Rectal smooth muscle tissue (tissue), 1 donor: ENCODE measurements at regions not wholly inside any gene's neighbourhood (a gene's known extent, or its start where the extent isn't known, plus 50 kb on each side); places are given as distances from the start of the nearest gene placed in this dataset.
"Not testable (repeated sequence)": the region's sequence is repeated elsewhere in the genome, so short reads cannot be mapped to it uniquely, and the experiment has no call there.

Experiments
- H3K27ac ChIP-seq: one replicate; pipeline ENCODE4 v1.7.0; 2013; ENCODE audit warnings: low read depth, low read length, inconsistent platforms
- H3K27me3 ChIP-seq: one replicate; pipeline ENCODE4 v1.7.0; 2013; ENCODE audit warnings: low read length; ENCODE audit not compliant: control insufficient read depth, insufficient read depth
- H3K36me3 ChIP-seq: one replicate; pipeline ENCODE4 v1.7.0; 2013; ENCODE audit warnings: low read length; ENCODE audit not compliant: control insufficient read depth, insufficient read depth
- H3K4me1 ChIP-seq: one replicate; pipeline ENCODE4 v1.7.0; 2013; ENCODE audit warnings: low read length; ENCODE audit not compliant: control insufficient read depth, insufficient read depth
- H3K4me3 ChIP-seq: one replicate; pipeline ENCODE4 v1.7.0; 2013; ENCODE audit warnings: low read length
- H3K9ac ChIP-seq: one replicate; pipeline ENCODE4 v1.7.0; 2013; ENCODE audit warnings: low read length

DNA sequence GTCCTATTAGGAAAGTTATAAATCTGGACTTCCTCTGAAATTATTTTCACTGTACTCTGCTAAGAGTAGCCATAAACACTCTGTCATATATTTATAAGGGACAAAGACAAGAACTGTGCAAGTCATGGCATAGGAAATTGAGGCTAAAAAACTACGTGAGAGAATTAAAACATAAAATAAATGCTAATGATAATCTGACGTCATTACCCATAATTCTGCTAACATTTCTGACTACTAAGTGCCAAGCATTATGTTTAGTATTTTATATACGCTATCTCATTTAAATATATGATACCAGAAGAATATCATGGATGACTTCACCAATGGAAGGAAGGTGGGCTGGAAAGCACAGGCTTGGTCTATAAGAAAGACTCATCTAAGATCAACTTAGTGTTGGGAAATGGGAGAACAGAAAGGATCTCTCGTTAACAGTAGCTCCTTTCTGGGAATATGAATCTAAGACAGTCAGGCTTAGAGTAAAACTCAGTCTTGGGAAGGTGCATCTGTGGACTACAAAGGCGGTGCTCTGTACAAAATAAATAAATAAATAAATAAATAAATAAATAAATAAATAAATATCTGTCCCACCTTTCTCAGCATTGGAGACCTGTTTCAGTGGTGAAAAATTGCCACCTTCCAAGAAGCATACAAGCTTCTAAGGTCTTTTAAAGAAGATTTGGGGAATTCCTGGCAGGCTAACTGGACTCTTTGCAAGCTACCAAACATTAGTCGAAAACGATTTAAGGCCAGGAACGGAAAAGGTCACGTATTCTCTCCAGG lies 267.4 kb downstream of the CGGBP1 start:
- Histone ChIP-seq H3K36me3 (no peaks in the 10 kb centered on the region), H3K9ac (no peak overlapping the region), H3K4me3 (no peak overlapping the region), H3K4me1 (no peaks in the 10 kb centered on the region), H3K27ac (no peak overlapping the region), H3K27me3 (peaks cover 3% of the 10 kb centered on the region)

DNA sequence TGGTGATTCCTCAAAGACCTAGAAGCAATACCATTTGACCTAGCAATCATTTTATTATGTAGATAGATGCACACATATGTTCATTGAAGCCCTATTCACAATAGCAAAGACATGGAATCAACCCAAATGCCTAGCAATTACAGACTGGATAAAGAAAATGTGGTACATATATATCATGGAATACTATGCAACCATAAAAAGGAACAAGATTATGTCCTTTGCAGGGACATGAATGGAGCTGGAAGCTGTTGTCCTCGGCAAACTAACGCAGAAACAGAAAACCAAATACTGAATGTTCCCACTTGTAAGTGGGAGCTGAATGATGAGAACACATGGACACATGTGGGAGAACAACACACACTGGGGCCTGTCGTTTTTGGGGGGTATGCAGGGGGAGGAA lies 269.8 kb downstream of the CGGBP1 start:
- H3K9ac ChIP-seq, H3K27me3 ChIP-seq, H3K4me1 ChIP-seq, H3K36me3 ChIP-seq, H3K27ac ChIP-seq, H3K4me3 ChIP-seq: not testable (repeated sequence)

DNA sequence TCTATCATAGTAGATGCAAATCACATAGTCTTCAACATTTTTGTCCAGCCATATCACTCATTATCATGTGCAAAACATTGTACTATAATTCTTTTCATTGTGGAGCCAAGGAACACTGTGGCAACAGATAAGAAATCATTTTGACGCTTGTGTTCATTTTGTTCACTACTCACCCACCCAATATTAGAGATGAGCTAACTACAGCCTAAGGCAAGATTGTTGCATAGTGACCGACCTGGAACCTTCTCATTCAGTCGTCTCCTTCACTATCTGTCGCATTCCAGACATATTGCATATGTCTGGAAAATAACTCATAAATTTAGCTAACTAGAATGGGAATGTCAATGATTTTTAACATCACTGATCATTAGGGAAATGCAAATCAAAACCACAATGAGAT lies 270.3 kb downstream of the CGGBP1 start:
- H3K4me3 ChIP-seq, result no peak overlapping the region
- no peak overlapping the region for H3K9ac ChIP-seq
- H3K4me1 ChIP-seq, result no peaks in the 10 kb centered on the region
- no peak overlapping the region for H3K27ac ChIP-seq
- peaks cover 3% of the 10 kb centered on the region for H3K27me3 ChIP-seq
- H3K36me3 ChIP-seq, result no peaks in the 10 kb centered on the region

DNA sequence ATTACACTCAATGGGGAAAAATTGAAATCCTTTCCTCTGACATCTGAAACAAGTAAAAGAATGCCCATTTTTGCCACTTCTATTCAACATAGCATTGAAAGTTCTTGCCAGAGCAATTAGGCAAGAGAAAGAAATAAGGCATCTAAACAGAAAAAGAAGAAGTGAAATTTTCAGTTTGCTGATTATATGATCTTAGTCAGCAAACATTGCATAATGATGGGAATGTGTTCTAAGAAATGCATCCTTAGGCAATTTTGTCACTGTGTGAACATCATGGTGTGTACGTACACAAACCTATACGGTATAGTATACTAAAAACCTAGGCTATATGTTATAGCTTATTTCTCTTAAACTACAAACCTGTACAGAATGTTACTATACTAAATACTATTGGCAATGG lies 278.0 kb downstream of the CGGBP1 start:
- no peak overlapping the region for H3K9ac ChIP-seq
- H3K27me3 ChIP-seq, result no peaks in the 10 kb centered on the region
- no peaks in the 10 kb centered on the region for H3K4me1 ChIP-seq
- no peak overlapping the region for H3K4me3 ChIP-seq
- no peaks in the 10 kb centered on the region for H3K36me3 ChIP-seq
- no peak overlapping the region for H3K27ac ChIP-seq

DNA sequence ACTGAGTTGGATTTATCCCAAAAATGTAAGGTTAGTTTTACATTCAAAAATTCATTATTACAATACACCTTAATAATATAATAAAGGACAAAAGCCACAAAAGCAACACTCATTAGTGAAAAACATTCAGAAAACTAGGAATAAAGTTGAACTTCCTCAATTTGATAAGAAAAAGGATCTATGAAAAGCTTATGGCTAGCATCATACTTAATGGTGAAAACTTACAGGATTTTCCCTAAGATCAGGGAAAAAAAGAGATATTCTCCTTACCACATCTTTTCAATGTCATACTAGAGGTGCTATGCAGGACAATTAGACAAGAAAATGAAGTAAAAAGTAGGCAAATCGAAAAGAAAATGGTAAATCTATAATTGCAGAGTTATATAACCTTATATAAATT lies 279.9 kb downstream of the CGGBP1 start:
- Histone ChIP-seq H3K9ac (no peak overlapping the region), H3K4me3 (no peak overlapping the region), H3K27ac (no peak overlapping the region), H3K27me3 (no peaks in the 10 kb centered on the region), H3K36me3 (no peaks in the 10 kb centered on the region), H3K4me1 (no peaks in the 10 kb centered on the region)

DNA sequence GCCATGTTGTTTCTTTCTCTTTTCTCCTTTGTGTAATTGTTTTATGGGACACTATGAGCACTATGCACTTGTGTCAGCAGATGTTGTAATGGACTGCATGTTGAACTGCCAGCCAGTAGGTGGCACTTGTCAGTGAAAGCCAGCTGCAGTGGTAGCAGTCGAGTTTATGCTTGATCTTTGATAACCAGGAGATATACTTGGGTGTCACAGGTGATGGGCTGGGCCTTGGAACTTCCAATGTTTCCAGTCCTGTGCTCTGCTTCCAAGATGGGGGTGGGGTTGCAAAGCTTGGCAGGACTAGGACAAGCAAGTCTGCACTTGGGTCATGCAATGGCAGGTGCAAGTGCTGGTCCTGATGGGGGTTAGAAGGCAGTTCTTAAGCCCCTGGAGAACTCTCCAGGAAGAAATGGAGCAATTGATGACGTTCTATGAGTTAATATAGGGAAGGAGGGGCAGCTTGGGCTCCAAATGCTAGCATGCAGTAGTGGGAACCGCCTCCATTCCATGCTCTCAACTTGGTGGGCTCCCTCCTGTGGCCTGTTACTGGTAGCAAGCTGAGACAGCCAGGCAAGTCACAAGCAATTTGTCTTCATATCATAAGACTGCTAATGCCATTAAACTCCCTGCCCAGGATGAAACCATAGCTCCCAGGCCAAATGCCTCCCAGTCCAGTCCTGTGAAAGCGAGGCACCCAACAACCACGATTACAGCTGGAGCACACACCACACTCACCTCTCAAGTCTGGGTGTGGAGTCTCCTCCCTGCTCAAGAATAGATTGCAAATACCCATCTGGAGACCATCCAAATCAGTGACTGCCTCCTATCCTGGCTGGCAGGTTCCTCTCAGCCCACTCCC lies 287.2 kb downstream of the CGGBP1 start:
- Histone ChIP-seq H3K4me1 (no peaks in the 10 kb centered on the region), H3K36me3 (no peaks in the 10 kb centered on the region), H3K4me3 (no peak overlapping the region), H3K27ac (no peak overlapping the region), H3K9ac (no peak overlapping the region), H3K27me3 (no peaks in the 10 kb centered on the region)

- H3K27ac ChIP-seq, result no peak overlapping the region
- H3K4me1 ChIP-seq, result no peaks in the 10 kb centered on the region
- no peak overlapping the region for H3K9ac ChIP-seq
- no peaks in the 10 kb centered on the region for H3K27me3 ChIP-seq
- H3K36me3 ChIP-seq, result no peaks in the 10 kb centered on the region
- no peak overlapping the region for H3K4me3 ChIP-seq
Observed at GRCh38 chr3:87766721-87767120, 292.1 kb downstream of the CGGBP1 start.

DNA sequence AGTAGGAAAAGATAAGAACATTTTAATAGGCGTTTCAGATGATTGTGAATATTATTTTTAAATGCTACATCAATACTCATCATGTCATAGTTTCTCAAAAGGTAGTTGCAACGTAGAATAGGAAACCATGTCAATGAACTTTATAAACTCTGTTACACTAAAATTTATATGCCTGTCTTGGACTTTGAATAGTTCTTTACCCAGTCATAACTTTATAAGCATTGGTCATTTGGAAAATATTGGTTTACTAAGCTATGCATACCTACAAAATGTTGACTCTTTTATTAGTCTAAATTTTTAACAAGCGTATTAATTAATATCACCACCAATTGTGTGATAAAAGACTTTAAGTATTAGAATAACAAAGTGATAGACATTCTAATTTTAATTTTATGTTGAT lies 293.5 kb downstream of the CGGBP1 start:
- Histone ChIP-seq H3K27me3 (no peaks in the 10 kb centered on the region), H3K9ac (no peak overlapping the region), H3K36me3 (no peaks in the 10 kb centered on the region), H3K27ac (no peak overlapping the region), H3K4me3 (no peak overlapping the region), H3K4me1 (no peaks in the 10 kb centered on the region)

- H3K9ac ChIP-seq, result no peak overlapping the region
- H3K4me3 ChIP-seq, result no peak overlapping the region
- H3K36me3 ChIP-seq, result no peaks in the 10 kb centered on the region
- no peak overlapping the region for H3K27ac ChIP-seq
- H3K27me3 ChIP-seq, result no peaks in the 10 kb centered on the region
- H3K4me1 ChIP-seq, result no peaks in the 10 kb centered on the region
Observed at GRCh38 chr3:87761795-87762194, 297.0 kb downstream of the CGGBP1 start.

GRCh38 chr3:87761341-87761740 lies 297.5 kb downstream of the CGGBP1 start:
- no peak overlapping the region for H3K9ac ChIP-seq
- H3K36me3 ChIP-seq, result no peaks in the 10 kb centered on the region
- H3K27ac ChIP-seq, result no peak overlapping the region
- H3K4me3 ChIP-seq, result no peak overlapping the region
- no peaks in the 10 kb centered on the region for H3K27me3 ChIP-seq
- H3K4me1 ChIP-seq, result no peaks in the 10 kb centered on the region

DNA sequence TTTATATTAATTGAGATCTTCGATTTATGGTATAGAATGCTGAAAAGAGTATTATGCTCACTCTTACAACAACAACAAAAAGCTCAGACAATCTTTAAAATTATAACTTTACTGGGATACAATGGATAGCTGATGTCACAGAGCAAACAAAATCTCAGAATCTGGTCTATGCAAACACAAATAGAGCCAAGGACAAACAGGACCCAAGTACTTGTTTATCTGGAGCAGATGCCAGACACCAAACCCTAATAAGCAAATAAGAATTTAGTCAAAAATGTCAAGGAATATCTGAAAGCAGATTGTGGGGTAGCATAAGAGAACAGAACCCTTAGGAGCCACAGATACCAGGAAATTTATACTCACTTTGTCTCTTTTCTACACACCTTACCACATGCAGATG lies 302.2 kb downstream of the CGGBP1 start:
- Histone ChIP-seq H3K9ac (no peak overlapping the region), H3K27me3 (no peaks in the 10 kb centered on the region), H3K36me3 (no peaks in the 10 kb centered on the region), H3K27ac (no peak overlapping the region), H3K4me3 (no peak overlapping the region), H3K4me1 (no peaks in the 10 kb centered on the region)

DNA sequence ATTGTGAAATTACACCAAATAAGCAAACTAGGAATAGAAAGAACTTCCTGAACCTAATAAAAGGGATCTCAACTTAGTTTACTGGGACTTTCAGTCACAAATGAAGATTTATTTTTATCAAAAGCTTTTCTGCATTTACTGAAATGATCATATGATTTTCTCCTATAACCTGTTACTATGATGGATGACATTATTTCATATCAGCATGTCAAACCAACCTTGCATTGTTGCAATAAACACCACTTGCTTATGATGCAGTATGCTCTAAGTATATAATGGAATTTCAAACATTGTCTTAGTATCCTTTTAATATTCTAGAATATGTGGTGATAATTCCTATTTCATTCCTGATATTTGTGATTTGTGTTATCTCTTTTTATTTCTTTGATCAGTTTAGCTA lies 303.0 kb downstream of the CGGBP1 start:
- Histone ChIP-seq H3K27me3 (no peaks in the 10 kb centered on the region), H3K36me3 (no peaks in the 10 kb centered on the region), H3K27ac (no peak overlapping the region), H3K4me1 (no peaks in the 10 kb centered on the region), H3K4me3 (no peak overlapping the region), H3K9ac (no peak overlapping the region)

DNA sequence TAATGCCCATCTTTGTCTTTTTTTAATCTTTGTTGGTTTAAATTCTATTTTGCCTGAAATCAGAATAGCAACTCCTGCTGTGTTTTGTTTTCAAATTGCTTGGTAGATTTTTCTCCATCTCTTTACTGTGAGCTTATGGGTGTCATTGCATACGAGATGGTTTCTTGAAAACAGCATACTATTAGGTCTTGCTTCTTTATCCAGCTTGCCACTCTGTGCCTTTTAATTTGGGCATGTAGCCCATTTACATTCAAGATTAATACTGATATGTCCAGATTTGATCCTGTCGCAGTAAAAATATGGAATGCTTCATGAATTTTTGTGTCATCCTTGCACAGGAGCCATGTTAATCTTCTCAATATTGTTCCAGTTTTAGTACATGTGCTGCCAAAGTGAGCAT lies 316.6 kb downstream of the CGGBP1 start:
- no peaks in the 10 kb centered on the region for H3K4me1 ChIP-seq
- H3K9ac ChIP-seq, result no peak overlapping the region
- H3K27ac ChIP-seq, result no peak overlapping the region
- H3K4me3 ChIP-seq, result no peak overlapping the region
- H3K36me3 ChIP-seq, result no peaks in the 10 kb centered on the region
- no peaks in the 10 kb centered on the region for H3K27me3 ChIP-seq
